A673 (cell line): ENCODE measurements at regions not wholly inside any gene's neighbourhood (a gene's known extent, or its start where the extent isn't known, plus 50 kb on each side); places are given as distances from the start of the nearest gene placed in this dataset.

Source experiments
- BruUV-seq: library from RNA; stranded (reverse); fragments of 400-500 nt; replicated peaks from 2 replicates; lab custom pipeline; 2021; lab: Mats Ljungman, UMichigan
- CTCF ChIA-PET: fragments of 300-600 bp; sonication (Branson Sonifier 250); formaldehyde crosslinking; loops from one replicate; lab custom pipeline; 2022; ENCODE audit warnings: antibody characterized with exemption; lab: Charles Lee
- POLR2A ChIA-PET: fragments of 300-600 bp; sonication (Branson Sonifier 250); formaldehyde crosslinking; loops from one replicate; lab custom pipeline; 2022; ENCODE audit warnings: antibody characterized with exemption; ENCODE audit not compliant: low non-redundant PET; lab: Charles Lee
- DNase-seq: peaks from one replicate; pipeline ENCODE4 v3.0.0-alpha.2; 2015; ENCODE audit warnings: low spot score
- H3K27ac ChIP-seq: fragments of 200-600 bp; sonication (generic); 2 replicates; pipeline ENCODE4 v1.5.1; 2016; ENCODE audit warnings: mixed run types, low read depth, mild to moderate bottlenecking, mixed read lengths, antibody characterized with exemption, low read length; ENCODE audit not compliant: poor library complexity, severe bottlenecking
- H3K27me3 ChIP-seq: fragments of 200-600 bp; sonication (generic); replicated peaks from 2 replicates; pipeline ENCODE4 v1.6.1; 2017; ENCODE audit warnings: mixed run types, low read depth, mild to moderate bottlenecking, mixed read lengths, antibody characterized with exemption, low read length; ENCODE audit not compliant: insufficient read depth, poor library complexity
- H3K36me3 ChIP-seq: fragments of 200-600 bp; sonication (generic); 2 replicates; pipeline ENCODE4 v1.6.1; 2016; ENCODE audit warnings: mixed run types, mild to moderate bottlenecking, mixed read lengths, antibody characterized with exemption, low read length; ENCODE audit not compliant: insufficient read depth, poor library complexity, severe bottlenecking
- H3K4me1 ChIP-seq: fragments of 200-600 bp; sonication (generic); 2 replicates; pipeline ENCODE4 v1.6.1; 2017; ENCODE audit warnings: mixed run types, mild to moderate bottlenecking, mixed read lengths, antibody characterized with exemption, low read length; ENCODE audit not compliant: insufficient read depth, poor library complexity, severe bottlenecking
- H3K4me3 ChIP-seq: fragments of 200-600 bp; sonication (generic); 2 replicates; pipeline ENCODE4 v1.5.1; 2016; ENCODE audit warnings: low read depth, mixed run types, mild to moderate bottlenecking, mixed read lengths, low read length; ENCODE audit not compliant: poor library complexity, severe bottlenecking
- H3K9me3 ChIP-seq: fragments of 200-600 bp; sonication (generic); 2 replicates; pipeline ENCODE4 v1.6.1; 2016; ENCODE audit warnings: mixed run types, low read depth, mild to moderate bottlenecking, mixed read lengths, antibody characterized with exemption, low read length; ENCODE audit not compliant: poor library complexity, severe bottlenecking
- CTCF ChIP-seq: fragments of 300-800, 200-600 bp; sonication (generic); conservative IDR thresholded peaks from 2 replicates; pipeline ENCODE4 v1.5.1; 2017; ENCODE audit warnings: low read depth, mild to moderate bottlenecking, antibody characterized with exemption, low read length, moderate library complexity, mixed read lengths
- EZH2 ChIP-seq: fragments of 200-600 bp; sonication (generic); IDR thresholded peaks from 2 replicates; pipeline ENCODE4 v1.6.1; 2017; ENCODE audit warnings: borderline replicate concordance, low read depth, mild to moderate bottlenecking, mixed read lengths, antibody characterized with exemption, low read length; ENCODE audit not compliant: poor library complexity, severe bottlenecking
- intact Hi-C: fragments of 100-400 bp; cut with micrococcal nuclease; formaldehyde crosslinking; loops from one replicate; pipeline ENCODE4 v1.10.0; 2022; ENCODE audit not compliant: unreplicated experiment

GRCh38 chr1:30507401-30508174, 215.8 kb downstream of the MATN1 start:
- CTCF ChIA-PET: interaction anchor here (0.6 kb wide), 1 partner anchor 72 kb away, joined by 3 read pairs; no protein-coding TSS in a partner anchor
- intact Hi-C loops: no loop called here
- Histone ChIP-seq H3K27me3 (no peaks in the 10 kb centered on the region), H3K4me1 (peaks cover 7% of the 10 kb centered on the region), H3K27ac (no peak overlapping the region), H3K9me3 (no peaks in the 10 kb centered on the region), H3K36me3 (no peaks in the 10 kb centered on the region), H3K4me3 (no peak overlapping the region)
- no TSS peak for BruUV-seq
- no peak for DNase-seq
- POLR2A ChIA-PET: no interaction called here
- TF ChIP-seq CTCF: no peak
- no peak for TF ChIP-seq EZH2

DNA sequence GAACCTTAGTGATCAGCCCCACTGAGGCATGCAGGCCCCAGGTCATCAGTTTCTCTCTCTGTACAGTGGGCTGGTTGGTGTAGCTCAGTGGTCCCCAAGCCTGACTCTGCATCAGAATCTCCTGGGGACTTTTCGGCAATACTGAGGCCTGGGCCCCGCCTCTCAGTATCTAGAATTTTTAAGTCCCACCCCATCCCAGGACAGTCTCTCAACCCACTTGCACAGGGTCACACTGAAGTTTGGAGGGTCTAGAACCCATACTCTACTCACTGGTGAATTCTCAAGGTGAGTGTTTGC, 216.4 kb downstream of the MATN1 start:
- Histone ChIP-seq H3K9me3 (no peaks in the 10 kb centered on the region), H3K36me3 (no peaks in the 10 kb centered on the region), H3K4me3 (no peak overlapping the region), H3K4me1 (peaks cover 7% of the 10 kb centered on the region), H3K27ac (no peak overlapping the region), H3K27me3 (no peaks in the 10 kb centered on the region)
- POLR2A ChIA-PET: no interaction called here
- no TSS peak for BruUV-seq
- intact Hi-C loops: no loop called here
- no peak for DNase-seq
- no peak for TF ChIP-seq CTCF
- no peak for TF ChIP-seq EZH2
- CTCF ChIA-PET: interaction anchor here (0.6 kb wide), 1 partner anchor 71 kb away, joined by 3 read pairs; no protein-coding TSS in a partner anchor

GRCh38 chr1:30506291-30507015, 216.9 kb downstream of the MATN1 start:
- ChIA-PET CTCF (no interaction called here), POLR2A (no interaction called here)
- Histone ChIP-seq H3K9me3 (no peaks in the 10 kb centered on the region), H3K27me3 (no peaks in the 10 kb centered on the region), H3K27ac (no peak overlapping the region), H3K4me3 (no peak overlapping the region), H3K36me3 (no peaks in the 10 kb centered on the region), H3K4me1 (peaks cover 7% of the 10 kb centered on the region)
- intact Hi-C loops: no loop called here
- BruUV-seq: no TSS peak
- TF ChIP-seq EZH2: no peak
- DNase-seq: no peak
